BLaER1 (cell line): ENCODE measurements at regions not wholly inside any gene's neighbourhood (a gene's known extent, or its start where the extent isn't known, plus 50 kb on each side); places are given as distances from the start of the nearest gene placed in this dataset.

Experiments
- H3K27ac ChIP-seq: shearing (Covaris generic); formaldehyde crosslinking; 2 replicates; pipeline ENCODE4 v1.8.1; 2022
- H3K27me3 ChIP-seq: shearing (Covaris generic); formaldehyde crosslinking; 2 replicates; pipeline ENCODE4 v1.8.1; 2022
- H3K36me3 ChIP-seq: shearing (Covaris generic); formaldehyde crosslinking; 2 replicates; pipeline ENCODE4 v1.8.1; 2022
- H3K4me1 ChIP-seq: shearing (Covaris generic); formaldehyde crosslinking; 2 replicates; pipeline ENCODE4 v1.8.1; 2022
- H3K4me2 ChIP-seq: shearing (Covaris generic); formaldehyde crosslinking; 2 replicates; pipeline ENCODE4 v1.8.1; 2022
- H3K4me3 ChIP-seq: shearing (Covaris generic); formaldehyde crosslinking; 2 replicates; pipeline ENCODE4 v1.8.1; 2022
- H3K9ac ChIP-seq: shearing (Covaris generic); formaldehyde crosslinking; 2 replicates; pipeline ENCODE4 v1.8.1; 2022
- H3K9me3 ChIP-seq: shearing (Covaris generic); formaldehyde crosslinking; 2 replicates; pipeline ENCODE4 v1.8.1; 2022
- H4K20me1 ChIP-seq: shearing (Covaris generic); formaldehyde crosslinking; 2 replicates; pipeline ENCODE4 v1.8.1; 2022
- Cebpa-rat ChIP-seq: shearing (Covaris generic); IDR thresholded peaks from 2 replicates; pipeline ENCODE4 v1.8.1; 2022

DNA sequence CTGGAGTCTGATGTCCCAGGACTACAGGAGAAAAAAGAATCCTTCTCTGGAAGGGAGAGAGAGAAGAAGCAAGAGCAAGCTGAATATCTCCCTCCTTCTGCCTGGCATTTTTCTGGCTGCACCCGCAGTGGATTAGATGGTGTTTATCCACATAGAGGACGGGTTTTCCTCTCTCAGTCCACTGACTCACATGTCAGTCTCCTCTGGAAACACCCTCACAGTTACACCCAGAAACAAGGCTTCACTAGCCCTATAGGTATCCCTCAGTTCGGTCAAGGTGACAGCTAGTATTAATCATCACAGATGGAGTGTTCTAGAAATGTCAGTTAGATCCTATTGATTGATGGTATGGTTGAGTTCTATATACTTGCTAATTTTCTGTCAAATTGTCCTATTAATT is 87.9 kb downstream of the RHOU start:
- TF ChIP-seq Cebpa-rat: no peak
- 0 out of 2 replicates have a peak, but pooled peaks cover 5% of the 10 kb centered on the region for H3K9me3 ChIP-seq
- H3K27ac ChIP-seq: no peak overlapping the region
- no peaks in the 10 kb centered on the region for H3K36me3 ChIP-seq
- peaks cover 19% of the 10 kb centered on the region for H3K4me1 ChIP-seq
- no peak overlapping the region for H3K4me3 ChIP-seq
- no peaks in the 10 kb centered on the region for H4K20me1 ChIP-seq
- no peak overlapping the region for H3K4me2 ChIP-seq
- no peak overlapping the region for H3K9ac ChIP-seq
- no peaks in the 10 kb centered on the region for H3K27me3 ChIP-seq

- Histone ChIP-seq H3K4me3 (no peak overlapping the region), H3K4me1 (peaks cover 16% of the 10 kb centered on the region), H4K20me1 (no peaks in the 10 kb centered on the region), H3K9ac (no peak overlapping the region), H3K27me3 (no peaks in the 10 kb centered on the region), H3K27ac (no peak overlapping the region), H3K36me3 (no peaks in the 10 kb centered on the region), H3K4me2 (no peak overlapping the region), H3K9me3 (no peaks in the 10 kb centered on the region)
- no peak for TF ChIP-seq Cebpa-rat
These were observed 89.1 kb downstream of the RHOU start for GRCh38 chr1:228824366-228824765.

- Histone ChIP-seq H3K4me1 (peaks cover 16% of the 10 kb centered on the region), H3K27me3 (no peaks in the 10 kb centered on the region), H4K20me1 (no peaks in the 10 kb centered on the region), H3K36me3 (no peaks in the 10 kb centered on the region), H3K27ac (no peak overlapping the region), H3K9ac (no peak overlapping the region), H3K4me3 (no peak overlapping the region), H3K9me3 (no peaks in the 10 kb centered on the region), H3K4me2 (no peak overlapping the region)
- TF ChIP-seq Cebpa-rat: no peak
These were observed 89.8 kb downstream of the RHOU start for GRCh38 chr1:228825041-228825440.

DNA sequence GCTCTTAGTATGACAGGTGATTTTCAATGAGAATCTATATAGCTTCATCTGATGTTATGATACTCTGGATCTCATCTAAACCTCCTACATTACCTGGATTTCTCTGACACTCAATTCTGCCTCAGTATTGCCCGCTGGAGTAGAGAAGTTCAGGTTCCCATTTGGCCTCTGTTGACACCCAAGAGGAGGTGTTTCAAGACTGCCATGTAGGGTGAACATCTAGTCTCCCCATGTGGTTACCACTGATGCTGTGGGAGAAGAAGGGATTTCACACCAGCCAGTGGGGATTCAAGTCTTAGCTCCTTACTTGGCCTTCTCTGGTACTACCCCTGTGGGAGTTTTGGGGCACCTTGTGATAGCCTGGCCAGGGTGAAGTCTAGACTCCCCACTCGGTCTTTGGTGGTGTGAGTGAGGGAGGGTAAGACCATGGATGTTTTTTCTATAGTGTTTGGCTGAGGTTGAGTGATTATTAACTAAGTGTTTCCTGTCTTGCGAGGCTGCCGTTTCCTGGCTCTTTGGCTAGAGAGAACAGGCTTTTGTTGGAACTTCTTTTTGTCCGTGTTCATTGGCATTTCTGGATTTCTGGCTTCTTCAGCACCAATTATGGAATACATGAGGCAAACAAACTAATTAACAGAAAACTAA is 90.7 kb downstream of the RHOU start:
- Histone ChIP-seq H3K27me3 (no peaks in the 10 kb centered on the region), H3K9me3 (no peaks in the 10 kb centered on the region), H4K20me1 (no peaks in the 10 kb centered on the region), H3K9ac (no peak overlapping the region), H3K4me3 (no peak overlapping the region), H3K36me3 (no peaks in the 10 kb centered on the region), H3K4me2 (peak overlapping the region; percentile 58), H3K27ac (no peak overlapping the region), H3K4me1 (peaks cover 16% of the 10 kb centered on the region)
- TF ChIP-seq Cebpa-rat: no peak

DNA sequence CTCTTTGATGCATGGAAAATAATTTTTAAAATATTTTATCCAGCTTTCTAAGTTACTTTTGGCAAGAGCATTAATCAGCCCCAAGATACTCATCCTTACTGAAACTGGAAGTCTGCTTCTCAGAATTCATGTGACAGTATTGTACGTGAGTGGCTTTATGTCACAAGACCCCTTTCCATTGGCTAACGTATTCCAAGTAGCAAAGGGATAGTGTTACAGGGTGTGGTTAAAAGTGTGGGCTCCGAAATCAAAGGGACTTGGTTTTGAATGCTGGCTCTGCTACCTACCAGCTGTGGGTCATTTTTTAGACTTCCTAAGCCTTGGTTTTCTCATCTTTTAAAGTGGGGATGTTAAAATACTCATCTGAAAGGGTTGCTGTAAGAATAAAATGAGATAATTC is 91.7 kb downstream of the RHOU start:
- Histone ChIP-seq H3K27me3 (no peaks in the 10 kb centered on the region), H3K4me2 (peak overlapping the region; percentile 58)

GRCh38 chr1:228828151-228828550 is 92.9 kb downstream of the RHOU start:
- peaks cover 16% of the 10 kb centered on the region for H3K4me1 ChIP-seq
- no peaks in the 10 kb centered on the region for H3K27me3 ChIP-seq
- no peaks in the 10 kb centered on the region for H3K9me3 ChIP-seq
- no peak overlapping the region for H3K27ac ChIP-seq
- H3K4me3 ChIP-seq: no peak overlapping the region
- no peak overlapping the region for H3K4me2 ChIP-seq
- TF ChIP-seq Cebpa-rat: no peak
- H3K36me3 ChIP-seq: no peaks in the 10 kb centered on the region
- H4K20me1 ChIP-seq: no peaks in the 10 kb centered on the region
- no peak overlapping the region for H3K9ac ChIP-seq

More for the DNA sequence above, 91.7 kb downstream of the RHOU start:
- no peaks in the 10 kb centered on the region for H3K9me3 ChIP-seq
- H4K20me1 ChIP-seq: no peaks in the 10 kb centered on the region
- no peak overlapping the region for H3K9ac ChIP-seq
- no peaks in the 10 kb centered on the region for H3K36me3 ChIP-seq
- peaks cover 16% of the 10 kb centered on the region for H3K4me1 ChIP-seq
- no peak for TF ChIP-seq Cebpa-rat
- H3K27ac ChIP-seq: no peak overlapping the region
- no peak overlapping the region for H3K4me3 ChIP-seq

DNA sequence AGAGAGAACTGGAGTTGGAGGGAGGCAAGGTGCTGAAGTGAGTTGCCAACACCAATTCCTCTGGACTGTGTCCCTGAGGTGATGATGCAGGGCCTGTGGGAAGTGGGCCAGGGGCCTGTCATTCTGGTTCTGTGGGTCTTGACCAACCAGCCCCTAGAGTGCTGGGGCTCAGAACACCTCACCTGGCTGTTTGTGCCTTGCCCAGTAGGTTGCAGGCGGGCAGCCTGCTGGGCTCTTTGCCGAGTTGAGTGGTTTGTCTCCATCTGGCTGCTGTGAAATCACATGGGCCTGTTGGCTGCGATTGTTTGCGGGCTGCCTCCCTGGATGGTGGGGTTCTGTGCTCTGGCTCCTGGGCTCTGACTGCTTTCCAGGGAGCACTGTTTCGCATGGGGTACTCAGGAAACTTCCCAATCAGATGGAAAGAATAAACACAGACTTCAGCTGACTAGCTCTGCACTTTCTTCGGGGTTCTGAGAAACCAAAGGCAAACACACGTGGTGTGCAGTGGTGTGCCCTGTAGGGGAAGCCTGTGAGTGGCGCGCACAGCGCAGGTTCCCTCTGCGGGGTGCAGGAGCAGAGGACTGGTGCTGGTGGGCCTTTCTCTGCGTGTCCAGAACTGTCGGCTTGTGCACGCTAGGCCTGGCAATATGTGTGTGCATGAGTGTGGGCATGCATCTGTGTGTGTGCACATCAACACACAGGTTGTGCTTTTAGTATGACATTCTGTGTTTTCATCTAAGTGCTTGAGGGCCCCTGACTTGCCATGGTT is 95.1 kb downstream of the RHOU start:
- Histone ChIP-seq H3K27ac (no peak overlapping the region), H3K9me3 (no peaks in the 10 kb centered on the region), H3K4me1 (peaks cover 16% of the 10 kb centered on the region), H3K27me3 (no peaks in the 10 kb centered on the region), H3K4me2 (no peak overlapping the region), H3K9ac (no peak overlapping the region), H3K4me3 (no peak overlapping the region), H4K20me1 (no peaks in the 10 kb centered on the region), H3K36me3 (no peaks in the 10 kb centered on the region)
- TF ChIP-seq Cebpa-rat: no peak

DNA sequence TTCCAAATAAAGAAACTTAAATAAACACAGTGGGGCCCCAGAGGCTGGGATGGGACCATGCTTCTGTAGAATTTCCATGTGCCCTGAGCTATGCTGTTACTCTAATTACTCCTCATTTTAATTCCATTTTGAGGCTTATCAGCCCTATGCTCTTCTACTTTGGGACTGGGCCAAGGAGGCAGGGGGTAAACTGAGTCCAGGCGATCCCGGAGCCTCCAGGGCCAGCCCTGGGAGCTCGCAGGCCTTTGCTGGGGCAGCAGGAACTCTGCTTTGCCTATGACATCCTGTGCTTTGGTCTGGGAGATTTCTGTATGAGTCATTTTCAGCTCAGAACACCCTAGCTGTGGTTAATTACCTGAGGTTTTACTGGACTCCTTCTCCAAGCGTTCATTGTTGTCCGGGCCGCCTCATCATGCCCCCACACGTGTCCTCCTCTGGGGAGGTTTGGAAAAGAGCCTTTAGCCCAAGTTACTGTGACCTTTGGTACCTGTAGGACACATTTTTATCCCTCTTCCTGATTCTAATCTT is 95.7 kb downstream of the RHOU start:
- H3K27me3 ChIP-seq: no peaks in the 10 kb centered on the region
- H3K9ac ChIP-seq: no peak overlapping the region
- H3K27ac ChIP-seq: no peak overlapping the region
- no peak for TF ChIP-seq Cebpa-rat
- no peaks in the 10 kb centered on the region for H3K9me3 ChIP-seq
- no peak overlapping the region for H3K4me2 ChIP-seq
- H3K36me3 ChIP-seq: no peaks in the 10 kb centered on the region
- no peaks in the 10 kb centered on the region for H4K20me1 ChIP-seq
- no peak overlapping the region for H3K4me3 ChIP-seq
- peaks cover 12% of the 10 kb centered on the region for H3K4me1 ChIP-seq

DNA sequence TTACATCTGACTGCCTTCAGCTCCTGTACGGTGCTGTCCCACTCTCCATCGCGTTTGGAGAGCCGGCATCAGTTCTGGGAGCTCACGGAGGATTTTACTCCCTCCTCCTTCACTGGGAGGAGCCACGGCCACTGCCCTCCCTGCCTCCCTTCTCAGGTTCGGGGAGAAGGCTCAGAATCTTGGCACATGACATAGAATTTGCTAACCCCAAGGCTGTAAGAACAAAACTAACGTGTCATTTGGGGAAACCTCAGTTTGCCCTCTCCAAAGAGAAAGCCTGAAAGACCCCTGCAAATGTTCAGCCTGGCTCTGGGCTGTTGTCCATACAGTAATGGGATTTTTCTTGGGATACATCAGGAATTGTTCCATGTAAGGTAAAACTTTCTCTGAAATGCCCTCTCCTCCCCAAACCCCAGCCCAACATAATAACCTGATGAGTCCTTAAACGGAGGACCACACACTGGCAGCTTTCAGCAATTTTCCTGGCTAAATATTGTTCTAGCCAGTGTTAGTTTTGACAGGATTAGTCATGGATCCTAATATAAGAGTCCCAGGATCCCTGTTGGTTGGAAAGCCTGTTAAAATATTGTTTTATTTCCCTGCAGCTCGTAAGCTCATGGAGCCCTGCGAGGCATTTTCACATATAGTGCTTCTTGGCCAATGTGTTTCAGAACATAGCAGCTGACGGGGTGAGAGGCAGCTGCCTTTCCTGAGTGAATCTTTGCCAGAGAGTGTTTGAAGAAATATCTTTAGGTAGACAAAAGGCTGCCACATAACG is 98.8 kb downstream of the RHOU start:
- H3K4me1 ChIP-seq: no peaks in the 10 kb centered on the region
- no peaks in the 10 kb centered on the region for H3K9me3 ChIP-seq
- H3K36me3 ChIP-seq: no peaks in the 10 kb centered on the region
- H3K4me2 ChIP-seq: no peak overlapping the region
- H3K9ac ChIP-seq: no peak overlapping the region
- TF ChIP-seq Cebpa-rat: no peak
- H3K27me3 ChIP-seq: no peaks in the 10 kb centered on the region
- H3K27ac ChIP-seq: no peak overlapping the region
- H3K4me3 ChIP-seq: no peak overlapping the region
- H4K20me1 ChIP-seq: no peaks in the 10 kb centered on the region

GRCh38 chr1:228835456-228835855 is 100.2 kb downstream of the RHOU start:
- no peak overlapping the region for H3K27ac ChIP-seq
- no peaks in the 10 kb centered on the region for H3K4me1 ChIP-seq
- H3K36me3 ChIP-seq: no peaks in the 10 kb centered on the region
- no peak for TF ChIP-seq Cebpa-rat
- no peaks in the 10 kb centered on the region for H3K27me3 ChIP-seq
- H3K4me2 ChIP-seq: no peak overlapping the region
- no peaks in the 10 kb centered on the region for H3K9me3 ChIP-seq
- no peak overlapping the region for H3K4me3 ChIP-seq
- no peaks in the 10 kb centered on the region for H4K20me1 ChIP-seq
- no peak overlapping the region for H3K9ac ChIP-seq
